GM08714 (cell line): ENCODE measurements at regions not wholly inside any gene's neighbourhood (a gene's known extent, or its start where the extent isn't known, plus 50 kb on each side); places are given as distances from the start of the nearest gene placed in this dataset.

ENCODE experiments used
- H3K4me3 ChIP-seq: fragments of 200-500 bp; sonication (Bioruptor generic); 2 replicates; pipeline ENCODE4 v1.5.1; 2014; ENCODE audit warnings: mild to moderate bottlenecking, low read length, inconsistent platforms
- ZNF274 ChIP-seq: IDR thresholded peaks from 2 replicates; pipeline ENCODE4 v1.6.1; 2012; ENCODE audit warnings: mild to moderate bottlenecking, low read depth, low read length

DNA sequence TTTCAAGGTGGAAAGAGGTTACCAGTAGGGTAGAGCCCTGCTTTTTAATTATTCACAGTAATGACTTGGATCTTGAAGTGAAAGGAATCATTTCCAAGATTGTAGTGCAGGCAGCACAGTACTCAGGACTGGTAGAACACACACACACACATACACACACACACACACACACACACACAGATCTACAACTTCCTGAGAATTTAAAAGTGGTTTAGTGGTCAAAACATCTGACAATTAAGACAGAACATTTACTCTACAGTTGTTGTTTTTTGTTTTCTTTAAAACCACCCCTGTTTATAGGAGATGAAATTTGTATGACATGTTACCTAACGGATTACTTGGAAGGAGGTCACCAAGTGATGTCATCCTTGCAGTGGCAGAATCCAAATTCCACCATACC lies 146.7 kb upstream of the VRK2 start:
- TF ChIP-seq ZNF274: no peak
- H3K4me3 ChIP-seq: no peak overlapping the region

DNA sequence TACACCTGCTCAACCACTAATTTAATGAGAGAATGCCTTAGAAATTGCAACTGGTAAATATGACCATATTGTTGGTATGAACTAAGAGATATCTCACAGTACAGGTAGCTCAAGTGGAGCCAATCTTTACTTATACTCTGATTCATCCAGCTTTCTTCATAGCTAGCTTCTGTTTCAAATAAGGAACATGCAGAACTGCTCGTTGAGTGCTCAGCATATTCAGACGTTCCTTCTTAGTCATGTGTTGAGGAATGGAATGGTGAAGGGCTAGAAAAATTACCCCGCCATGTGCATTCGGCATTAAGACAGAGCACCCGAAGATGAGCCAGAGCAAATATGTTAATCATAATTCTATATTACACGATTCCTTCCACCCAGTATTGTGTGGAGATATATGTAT lies 144.0 kb upstream of the VRK2 start:
- no peak for TF ChIP-seq ZNF274
- no peak overlapping the region for H3K4me3 ChIP-seq

DNA sequence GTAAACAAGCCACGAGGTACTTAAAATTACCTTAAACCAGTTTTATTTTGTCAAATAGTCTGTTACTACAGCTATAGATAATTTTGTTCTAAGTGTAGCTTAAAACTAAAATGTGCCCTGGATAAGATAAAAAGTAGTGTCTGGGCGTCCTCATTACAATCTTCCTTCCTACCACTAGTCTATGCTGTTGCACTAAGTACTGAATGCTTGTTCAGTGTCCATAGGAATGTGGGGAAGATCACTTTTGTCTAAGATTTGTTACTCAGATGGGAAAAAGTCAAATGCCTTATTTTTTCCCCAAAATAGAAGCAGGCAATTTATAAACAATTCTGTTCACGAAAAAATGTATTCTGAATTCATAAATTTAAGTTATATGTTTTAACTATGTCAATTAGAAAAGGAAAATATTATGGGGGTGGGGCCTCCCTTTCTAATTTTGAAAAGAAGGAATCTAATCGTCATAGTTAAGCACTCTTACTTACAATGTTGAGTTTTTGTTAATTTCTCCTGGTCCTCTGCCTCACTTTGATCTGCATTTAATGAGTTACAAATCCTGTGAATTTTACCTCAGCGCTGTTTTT lies 140.4 kb upstream of the VRK2 start:
- no peak overlapping the region for H3K4me3 ChIP-seq
- TF ChIP-seq ZNF274: no peak

GRCh38 chr2:57907411-57907810 lies 139.2 kb upstream of the VRK2 start:
- TF ChIP-seq ZNF274: no peak
- H3K4me3 ChIP-seq: no peak overlapping the region

DNA sequence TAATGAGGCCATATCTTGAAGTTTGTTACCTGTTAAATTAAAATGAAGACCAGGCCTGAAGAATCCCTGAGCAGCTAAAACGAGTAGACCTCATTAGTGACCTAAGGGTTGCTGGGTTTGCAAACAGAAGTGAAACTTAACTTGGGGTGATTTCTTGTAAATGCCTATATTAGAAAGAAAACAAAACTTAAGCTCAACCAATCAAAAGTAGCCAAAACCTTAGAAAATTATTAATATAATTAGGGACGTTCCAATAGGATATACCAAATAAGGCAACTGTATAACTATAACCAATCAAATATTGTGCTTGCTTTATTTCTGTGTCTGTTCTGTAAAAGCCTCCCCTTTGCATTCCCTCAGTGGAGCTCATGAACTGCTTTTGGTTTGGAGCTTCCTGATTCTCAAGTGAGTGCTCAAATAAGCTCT lies 137.9 kb upstream of the VRK2 start:
- no peak for TF ChIP-seq ZNF274
- no peak overlapping the region for H3K4me3 ChIP-seq

GRCh38 chr2:57918126-57918525 lies 128.5 kb upstream of the VRK2 start:
- H3K4me3 ChIP-seq: no peak overlapping the region

DNA sequence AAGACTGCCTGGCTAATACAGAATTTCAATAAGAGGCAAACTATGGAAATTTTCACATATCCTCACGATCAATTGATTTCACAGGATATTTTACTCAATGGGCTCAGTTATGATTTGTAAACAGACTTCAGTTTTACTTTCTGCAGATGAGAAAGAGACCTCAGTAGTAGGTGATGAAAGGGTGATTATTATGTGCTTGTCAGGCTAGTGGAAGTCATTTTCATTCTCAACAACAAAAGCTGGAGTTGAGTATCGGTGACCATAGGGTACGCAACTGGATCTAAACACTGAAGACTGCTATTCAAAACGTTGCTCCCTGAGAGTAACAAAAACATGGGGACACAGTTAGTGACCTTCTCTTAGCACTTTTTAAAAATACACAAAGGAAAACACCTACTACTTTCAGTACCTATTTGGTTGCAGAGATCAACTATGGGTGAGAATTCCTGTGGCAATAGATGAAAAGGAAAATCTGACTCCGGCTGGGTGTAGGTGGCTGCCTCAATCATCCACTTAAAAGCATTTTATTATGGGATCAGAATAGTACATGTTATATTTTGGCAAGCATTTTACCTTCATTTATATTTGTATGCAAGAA lies 126.2 kb upstream of the VRK2 start:
- TF ChIP-seq ZNF274: no peak
- H3K4me3 ChIP-seq: no peak overlapping the region

More at GRCh38 chr2:57918126-57918525, 128.5 kb upstream of the VRK2 start:
- TF ChIP-seq ZNF274: no peak

DNA sequence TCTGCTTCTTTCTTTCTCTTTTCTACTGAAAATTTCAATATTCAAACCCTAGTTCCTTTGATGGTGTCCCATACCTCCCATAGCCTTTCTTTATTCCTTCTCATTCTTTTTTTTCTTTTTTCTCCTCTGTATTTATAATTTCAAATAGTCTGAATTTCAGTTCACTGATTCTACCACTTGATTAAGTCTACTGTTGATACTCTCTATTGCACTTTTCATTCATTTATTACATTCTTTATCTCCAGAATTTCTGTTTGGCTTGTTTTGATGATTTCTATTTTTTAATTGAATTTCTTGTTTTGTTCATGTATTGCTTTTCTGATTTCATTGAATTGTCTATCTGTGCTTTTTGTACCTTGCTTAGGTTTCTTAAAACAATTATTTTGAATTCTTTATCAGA lies 111.9 kb upstream of the VRK2 start:
- no peak overlapping the region for H3K4me3 ChIP-seq
- TF ChIP-seq ZNF274: no peak

DNA sequence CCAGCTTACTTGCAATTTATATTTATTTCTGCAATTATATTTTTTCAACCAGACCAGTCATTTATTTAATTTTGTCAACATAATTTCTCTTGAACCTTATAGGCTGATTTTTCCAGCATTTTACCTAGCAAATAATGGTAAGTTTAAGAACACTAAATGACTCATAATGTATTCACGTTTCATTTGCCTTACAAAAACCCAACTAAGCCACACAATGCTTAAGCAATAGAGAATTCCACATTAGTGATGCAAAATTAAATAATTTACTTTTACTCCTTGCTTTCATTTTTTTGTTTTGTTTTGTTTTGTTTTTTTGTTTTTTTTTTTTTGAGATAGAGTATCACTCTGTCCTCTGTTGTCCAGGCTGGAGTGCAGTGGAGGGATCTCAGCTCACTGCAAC lies 110.4 kb upstream of the VRK2 start:
- H3K4me3 ChIP-seq: no peak overlapping the region
- no peak for TF ChIP-seq ZNF274

GRCh38 chr2:57937456-57937855 lies 109.2 kb upstream of the VRK2 start:
- TF ChIP-seq ZNF274: no peak
- H3K4me3 ChIP-seq: no peak overlapping the region

DNA sequence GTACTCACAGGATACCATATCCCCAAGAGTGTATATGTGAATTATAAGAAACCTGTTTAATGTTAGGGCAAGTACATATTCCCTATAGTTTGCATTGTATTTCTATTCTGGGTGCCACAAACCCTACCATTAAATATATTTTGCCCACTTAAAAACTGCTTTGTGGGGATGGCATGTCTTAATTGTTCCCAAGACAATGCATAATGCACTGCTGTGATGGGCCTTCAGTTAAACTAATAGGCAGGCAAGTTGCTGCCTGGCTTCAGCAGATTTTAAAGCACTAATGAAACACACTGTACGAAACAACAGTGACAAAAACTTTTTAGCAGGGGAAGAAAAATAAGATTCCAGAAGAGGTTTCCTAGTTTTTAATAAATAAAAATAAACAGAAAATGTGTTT lies 104.8 kb upstream of the VRK2 start:
- no peak for TF ChIP-seq ZNF274
- no peak overlapping the region for H3K4me3 ChIP-seq

DNA sequence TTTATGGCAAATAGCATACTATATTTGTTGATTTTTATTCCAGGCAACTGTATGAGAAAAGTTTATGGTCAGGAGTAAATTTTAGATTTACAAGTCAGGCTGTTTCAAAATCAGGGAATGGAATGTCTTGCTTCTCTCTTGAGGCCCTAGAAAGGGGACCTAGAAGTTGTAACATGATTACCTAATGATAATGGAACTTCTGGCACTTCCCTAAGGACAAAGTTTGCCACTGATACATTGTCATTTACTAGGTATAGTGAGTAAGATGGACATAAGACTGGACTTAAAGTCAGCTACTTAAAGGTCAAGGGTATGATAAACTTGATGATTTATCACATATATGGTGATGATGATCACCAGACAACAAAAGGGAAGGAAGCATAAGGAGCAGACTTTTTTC lies 103.3 kb upstream of the VRK2 start:
- TF ChIP-seq ZNF274: no peak
- H3K4me3 ChIP-seq: no peak overlapping the region

- no peak for TF ChIP-seq ZNF274
- no peak overlapping the region for H3K4me3 ChIP-seq
Observed at GRCh38 chr2:57947398-57947797, 99.2 kb upstream of the VRK2 start.

- TF ChIP-seq ZNF274: no peak
Observed at GRCh38 chr2:57954020-57954419, 92.6 kb upstream of the VRK2 start.

DNA sequence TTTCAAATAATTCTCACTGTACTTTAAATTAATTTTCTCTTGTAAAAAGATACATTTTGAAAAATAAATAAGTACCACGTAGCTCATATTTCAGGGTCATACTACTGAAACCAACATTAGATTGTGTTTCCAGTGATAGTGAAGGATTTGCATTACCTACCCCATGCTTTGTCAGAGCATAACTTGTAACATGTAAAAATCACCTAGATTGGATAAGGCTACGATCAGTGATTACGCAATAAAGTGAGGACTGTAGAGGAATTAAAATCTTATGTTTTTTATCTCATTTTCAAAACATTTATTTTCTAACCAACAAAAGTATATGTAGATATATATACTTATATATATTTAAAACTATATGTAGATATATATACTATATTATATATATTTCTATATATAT lies 89.4 kb upstream of the VRK2 start:
- no peak overlapping the region for H3K4me3 ChIP-seq
- no peak for TF ChIP-seq ZNF274

More at GRCh38 chr2:57954020-57954419, 92.6 kb upstream of the VRK2 start:
- H3K4me3 ChIP-seq: no peak overlapping the region

GRCh38 chr2:57959390-57959789 lies 87.2 kb upstream of the VRK2 start:
- H3K4me3 ChIP-seq: no peak overlapping the region
- no peak for TF ChIP-seq ZNF274

- H3K4me3 ChIP-seq: no peak overlapping the region
- TF ChIP-seq ZNF274: no peak
Observed at GRCh38 chr2:57962861-57963260, 83.7 kb upstream of the VRK2 start.
